ENCODE measurements at regions not wholly inside any gene's neighbourhood (a gene's known extent, or its start where the extent isn't known, plus 50 kb on each side); places are given as distances from the start of the nearest gene placed in this dataset.
"Not testable (repeated sequence)": the region's sequence is repeated elsewhere in the genome, so short reads cannot be mapped to it uniquely, and the experiment has no call there.

DNA sequence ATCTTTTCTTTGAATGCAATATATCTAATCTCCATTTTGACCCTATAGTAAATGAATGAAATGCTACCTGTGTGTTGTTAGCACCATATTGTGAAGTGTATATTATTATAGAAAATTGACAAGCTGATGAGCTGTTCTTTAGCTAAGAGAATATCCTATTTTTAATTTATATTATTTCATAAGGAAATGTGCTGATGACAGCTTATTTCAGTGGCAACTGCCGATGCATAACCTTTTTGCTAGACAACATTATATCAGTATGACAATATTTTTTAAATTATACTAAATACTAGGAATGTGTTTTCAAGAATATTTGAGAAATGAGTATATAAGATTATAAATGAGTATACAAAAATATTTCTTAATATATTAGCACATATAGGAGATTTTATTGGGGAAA lies 573.1 kb downstream of the ZNF608 start:
- no peaks in the 10 kb centered on the region for H3K36me3 ChIP-seq (replicated peaks in 1 of 2; ENCODE audit: control extremely low read depth in 1 of 2, control insufficient read depth in 1 of 2, extremely low read depth in 1 of 2, insufficient read depth in 2 of 2, low read length in 1 of 2)
- intact Hi-C loops (cut with micrococcal nuclease), result no loop called here
- Mint-ChIP-seq H3K4me1 (peaks cover 3% of the 10 kb centered on the region), H3K9me3 (ENCODE audit: insufficient read depth) (peaks cover 18% of the 10 kb centered on the region), H3K4me3 (no peak overlapping the region), H3K27me3 (no peaks in the 10 kb centered on the region), H3K27ac (no peak overlapping the region)
- TF ChIP-seq, protein P1, sequence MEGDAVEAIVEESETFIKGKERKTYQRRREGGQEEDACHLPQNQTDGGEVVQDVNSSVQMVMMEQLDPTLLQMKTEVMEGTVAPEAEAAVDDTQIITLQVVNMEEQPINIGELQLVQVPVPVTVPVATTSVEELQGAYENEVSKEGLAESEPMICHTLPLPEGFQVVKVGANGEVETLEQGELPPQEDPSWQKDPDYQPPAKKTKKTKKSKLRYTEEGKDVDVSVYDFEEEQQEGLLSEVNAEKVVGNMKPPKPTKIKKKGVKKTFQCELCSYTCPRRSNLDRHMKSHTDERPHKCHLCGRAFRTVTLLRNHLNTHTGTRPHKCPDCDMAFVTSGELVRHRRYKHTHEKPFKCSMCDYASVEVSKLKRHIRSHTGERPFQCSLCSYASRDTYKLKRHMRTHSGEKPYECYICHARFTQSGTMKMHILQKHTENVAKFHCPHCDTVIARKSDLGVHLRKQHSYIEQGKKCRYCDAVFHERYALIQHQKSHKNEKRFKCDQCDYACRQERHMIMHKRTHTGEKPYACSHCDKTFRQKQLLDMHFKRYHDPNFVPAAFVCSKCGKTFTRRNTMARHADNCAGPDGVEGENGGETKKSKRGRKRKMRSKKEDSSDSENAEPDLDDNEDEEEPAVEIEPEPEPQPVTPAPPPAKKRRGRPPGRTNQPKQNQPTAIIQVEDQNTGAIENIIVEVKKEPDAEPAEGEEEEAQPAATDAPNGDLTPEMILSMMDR (IDR thresholded peaks at IDR 0.05), result no peak
- no peak for TF ChIP-seq EZH2 (IDR thresholded peaks at IDR 0.05; ENCODE audit: borderline replicate concordance, insufficient read depth, low read depth, low read length, poor library complexity, severe bottlenecking)
- H3K4me3 ChIP-seq (ENCODE audit: control extremely low read depth in 1 of 5, extremely low read depth in 1 of 5, insufficient read depth in 1 of 5, low read depth in 2 of 5, low read length in 4 of 5), result no peak overlapping the region
- H3K9ac ChIP-seq (ENCODE audit: low read length), result no peak overlapping the region
- WGBS (ENCODE audit: insufficient coverage), result no CpG with 5 or more reads among the region's 1 CpG
- no peaks in the 10 kb centered on the region for H3K27me3 ChIP-seq (replicated peaks in 1 of 4; ENCODE audit: control extremely low read depth in 1 of 4, control insufficient read depth in 3 of 4, insufficient read depth in 4 of 4, low read length in 3 of 4)
- no peaks in the 10 kb centered on the region for H3K79me2 ChIP-seq (ENCODE audit: control insufficient read depth, insufficient read depth, low read length)
- DNase-seq, result no peak
- ChIA-PET CTCF (no interaction called here), POLR2A (no interaction called here)
- no peaks in the 10 kb centered on the region for H4K20me1 ChIP-seq (ENCODE audit: control insufficient read depth, insufficient read depth, low read length, poor library complexity, severe bottlenecking)
- peaks cover 3 to 15% (median 6%) of the 10 kb centered on the region in 3 donors for H3K9me3 ChIP-seq (ENCODE audit: control extremely low read depth in 1 of 3, control insufficient read depth in 2 of 3, insufficient read depth in 1 of 3, low read length in 2 of 3)
- ATAC-seq (ENCODE audit: low read depth), result no peak
- no peak overlapping the region for H3K4me2 ChIP-seq (replicated peaks; ENCODE audit: low read depth, low read length, poor library complexity, severe bottlenecking)
- no peaks in the 10 kb centered on the region for H3K4me1 ChIP-seq (ENCODE audit: control insufficient read depth in 2 of 2, insufficient read depth in 2 of 2, low read length in 2 of 2)
- no peak overlapping the region for H2AFZ ChIP-seq (ENCODE audit: insufficient read depth, low read depth, low read length, poor library complexity, severe bottlenecking)
- H3K27ac ChIP-seq (ENCODE audit: low read length in 2 of 2), result no peak overlapping the region

DNA sequence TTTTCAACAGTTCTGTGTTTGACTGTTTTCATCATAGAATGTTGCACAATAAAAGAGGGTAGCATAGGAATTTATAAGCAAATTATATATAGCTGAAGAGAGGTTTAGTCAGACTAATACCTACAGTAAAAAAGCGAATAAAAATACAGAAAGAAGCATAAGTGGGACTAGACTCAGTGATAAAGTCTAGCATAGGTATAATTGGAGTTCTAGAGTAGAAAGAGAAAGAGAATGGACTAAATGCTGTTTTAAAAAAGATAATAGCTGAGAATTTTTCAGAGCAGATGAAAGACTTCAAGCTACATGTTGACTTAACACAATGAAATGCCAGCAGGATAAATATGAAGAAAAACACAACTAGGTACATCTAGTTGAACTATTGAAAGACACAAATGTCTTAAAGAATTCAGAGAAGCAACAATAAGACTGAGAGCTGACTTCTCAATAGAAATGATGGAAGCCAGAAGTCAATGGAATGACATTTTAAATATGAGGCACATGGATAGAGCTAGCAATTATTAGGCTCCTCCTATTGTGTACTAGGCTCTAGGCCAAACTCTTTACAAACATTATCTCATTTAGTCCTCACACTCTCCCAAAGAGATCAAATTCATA lies 573.9 kb downstream of the ZNF608 start:
- ATAC-seq (ENCODE audit: low read depth) (no peak), DNase-seq (no peak)
- no CpG with 5 or more reads among the region's 1 CpG for WGBS (ENCODE audit: insufficient coverage)
- Mint-ChIP-seq H3K27me3 (no peaks in the 10 kb centered on the region), H3K4me1 (peaks cover 3% of the 10 kb centered on the region), H3K27ac (no peak overlapping the region), H3K9me3 (ENCODE audit: insufficient read depth) (peaks cover 22% of the 10 kb centered on the region), H3K4me3 (no peak overlapping the region)
- no peaks in the 10 kb centered on the region for H3K27me3 ChIP-seq (replicated peaks in 1 of 4; ENCODE audit: control extremely low read depth in 1 of 4, control insufficient read depth in 3 of 4, insufficient read depth in 4 of 4, low read length in 3 of 4)
- intact Hi-C loops (cut with micrococcal nuclease), result no loop called here
- H3K4me3 ChIP-seq (ENCODE audit: control extremely low read depth in 1 of 5, extremely low read depth in 1 of 5, insufficient read depth in 1 of 5, low read depth in 2 of 5, low read length in 4 of 5), result no peak overlapping the region
- POLR2A ChIA-PET, result no interaction called here
- no peaks in the 10 kb centered on the region for H3K79me2 ChIP-seq (ENCODE audit: control insufficient read depth, insufficient read depth, low read length)
- no peaks in the 10 kb centered on the region for H3K4me1 ChIP-seq (ENCODE audit: control insufficient read depth in 2 of 2, insufficient read depth in 2 of 2, low read length in 2 of 2)
- H2AFZ ChIP-seq (ENCODE audit: insufficient read depth, low read depth, low read length, poor library complexity, severe bottlenecking), result no peak overlapping the region
- no peak overlapping the region for H3K4me2 ChIP-seq (replicated peaks; ENCODE audit: low read depth, low read length, poor library complexity, severe bottlenecking)
- H3K9me3 ChIP-seq (ENCODE audit: control extremely low read depth in 1 of 3, control insufficient read depth in 2 of 3, insufficient read depth in 1 of 3, low read length in 2 of 3), result peaks cover 3 to 15% (median 6%) of the 10 kb centered on the region in 3 donors
- H4K20me1 ChIP-seq (ENCODE audit: control insufficient read depth, insufficient read depth, low read length, poor library complexity, severe bottlenecking), result no peaks in the 10 kb centered on the region
- H3K9ac ChIP-seq (ENCODE audit: low read length), result no peak overlapping the region
- H3K36me3 ChIP-seq (replicated peaks in 1 of 2; ENCODE audit: control extremely low read depth in 1 of 2, control insufficient read depth in 1 of 2, extremely low read depth in 1 of 2, insufficient read depth in 2 of 2, low read length in 1 of 2), result no peaks in the 10 kb centered on the region
- CTCF ChIA-PET, result no interaction called here
- no peak for TF ChIP-seq EZH2 (IDR thresholded peaks at IDR 0.05; ENCODE audit: borderline replicate concordance, insufficient read depth, low read depth, low read length, poor library complexity, severe bottlenecking)
- TF ChIP-seq, protein P1 (IDR thresholded peaks at IDR 0.05), result no peak
- no peak overlapping the region for H3K27ac ChIP-seq (ENCODE audit: low read length in 2 of 2)

DNA sequence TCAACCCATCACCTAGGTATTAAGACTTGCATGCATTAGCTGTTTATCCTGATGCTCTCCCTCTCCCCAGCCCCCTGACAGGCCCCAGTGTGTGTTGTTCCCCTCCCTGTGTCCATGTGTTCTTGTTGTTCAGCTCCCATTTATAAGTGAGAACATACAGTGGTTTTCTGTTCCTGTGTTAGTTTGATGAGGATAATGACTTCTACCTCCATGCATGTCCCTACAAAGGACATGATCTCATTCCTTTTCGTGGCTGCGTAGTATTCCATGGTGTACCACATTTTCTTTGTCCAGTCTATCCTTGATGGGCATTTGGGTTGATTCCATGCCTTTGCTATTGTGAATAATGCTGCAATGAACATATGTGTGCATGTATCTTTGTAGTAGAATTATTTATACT lies 578.3 kb downstream of the ZNF608 start:
- WGBS (ENCODE audit: insufficient coverage), result no CpG with 5 or more reads among the region's 2 CpGs
- peaks cover 20% of the 10 kb centered on the region for H3K9me3 Mint-ChIP-seq (ENCODE audit: insufficient read depth)
- H3K4me1 ChIP-seq (ENCODE audit: control insufficient read depth in 2 of 2, insufficient read depth in 2 of 2, low read length in 2 of 2); DNase-seq; H3K27ac Mint-ChIP-seq; H3K4me2 ChIP-seq (replicated peaks; ENCODE audit: low read depth, low read length, poor library complexity, severe bottlenecking); H3K36me3 ChIP-seq (replicated peaks in 1 of 2; ENCODE audit: control extremely low read depth in 1 of 2, control insufficient read depth in 1 of 2, extremely low read depth in 1 of 2, insufficient read depth in 2 of 2, low read length in 1 of 2); H3K79me2 ChIP-seq (ENCODE audit: control insufficient read depth, insufficient read depth, low read length); H3K9ac ChIP-seq (ENCODE audit: low read length); H3K4me3 ChIP-seq (ENCODE audit: control extremely low read depth in 1 of 5, extremely low read depth in 1 of 5, insufficient read depth in 1 of 5, low read depth in 2 of 5, low read length in 4 of 5); H3K27me3 ChIP-seq (replicated peaks in 1 of 4; ENCODE audit: control extremely low read depth in 1 of 4, control insufficient read depth in 3 of 4, insufficient read depth in 4 of 4, low read length in 3 of 4); H3K4me3 Mint-ChIP-seq; intact Hi-C loops (cut with micrococcal nuclease); CTCF ChIA-PET; ATAC-seq (ENCODE audit: low read depth); H3K4me1 Mint-ChIP-seq; POLR2A ChIA-PET; H4K20me1 ChIP-seq (ENCODE audit: control insufficient read depth, insufficient read depth, low read length, poor library complexity, severe bottlenecking); H3K27ac ChIP-seq (ENCODE audit: low read length in 2 of 2); H2AFZ ChIP-seq (ENCODE audit: insufficient read depth, low read depth, low read length, poor library complexity, severe bottlenecking); H3K27me3 Mint-ChIP-seq: not testable (repeated sequence)
- peaks cover 1 to 12% (median 6%) of the 10 kb centered on the region in 3 donors for H3K9me3 ChIP-seq (ENCODE audit: control extremely low read depth in 1 of 3, control insufficient read depth in 2 of 3, insufficient read depth in 1 of 3, low read length in 2 of 3)
